ENCODE measurements at regions not wholly inside any gene's neighbourhood (a gene's known extent, or its start where the extent isn't known, plus 50 kb on each side); places are given as distances from the start of the nearest gene placed in this dataset.
A peak's percentile ranks its signal among the peaks of the same experiment; 100 is the strongest.

DNA sequence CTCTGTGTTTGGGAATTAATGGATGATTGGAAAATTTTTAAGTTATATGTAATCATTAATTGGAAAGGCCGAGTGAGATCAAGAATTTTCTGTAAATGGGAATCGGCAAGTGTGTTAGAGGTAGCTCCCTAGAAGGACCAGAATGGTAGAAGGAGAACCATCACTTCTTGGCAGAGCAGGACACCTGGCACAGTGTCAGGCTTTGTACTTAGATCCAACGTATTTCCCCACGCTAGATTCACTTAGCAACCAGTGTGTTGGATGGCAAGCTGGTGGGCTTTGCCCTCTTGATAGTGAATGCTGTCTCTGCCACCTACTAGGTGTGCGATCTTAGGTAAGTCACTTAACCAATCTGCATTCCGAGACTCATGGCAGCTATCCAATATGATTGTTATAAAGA is 107.8 kb upstream of the ZNF438 start:
- DNase-seq = no peak
- in situ Hi-C loops (cut with MboI; ENCODE audit: low pct_unique_long_range_greater_than_20kb, low sequenced_read_pairs) = no loop called here

DNA sequence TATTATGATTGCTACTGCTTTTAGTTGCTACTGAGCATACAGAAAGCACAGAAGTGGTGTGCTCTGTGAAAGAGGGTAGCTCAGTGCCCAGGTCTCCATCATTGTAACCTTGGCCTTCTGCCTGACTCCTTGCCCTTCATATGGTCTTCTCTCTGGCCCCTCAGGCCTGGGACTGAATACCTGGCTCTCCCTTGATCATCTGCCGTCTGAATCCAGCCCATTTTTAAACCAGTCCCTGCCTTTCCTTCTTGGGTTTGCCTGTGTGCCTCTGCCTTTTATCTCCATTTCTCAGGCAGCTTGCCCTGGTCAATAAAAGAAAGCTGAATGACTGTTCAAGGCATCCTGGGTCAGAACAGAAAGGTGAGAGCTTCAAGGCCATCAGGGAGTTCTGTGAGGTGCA is 109.1 kb upstream of the ZNF438 start:
- DNase-seq = no peak
- in situ Hi-C loops (cut with MboI; ENCODE audit: low pct_unique_long_range_greater_than_20kb, low sequenced_read_pairs) = no loop called here

DNA sequence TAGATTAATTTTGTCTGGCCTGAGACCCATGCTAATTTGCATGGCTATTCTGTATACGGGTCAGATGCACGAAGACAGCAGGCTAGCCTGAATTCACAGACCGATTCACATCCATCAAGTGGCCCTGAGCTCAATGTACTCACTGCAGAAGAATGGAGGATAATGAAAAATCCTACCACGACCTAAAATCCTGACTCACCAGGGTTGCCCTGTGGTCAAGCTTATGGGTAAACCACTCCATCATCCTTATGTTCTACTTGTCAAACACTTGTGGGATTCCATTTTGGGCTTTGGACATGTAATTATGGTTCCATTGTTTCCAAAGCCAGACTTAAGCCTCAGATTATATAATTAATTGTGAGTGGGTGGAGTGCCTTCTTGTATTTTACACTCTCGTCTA is 110.4 kb upstream of the ZNF438 start:
- DNase-seq = no peak
- in situ Hi-C loops (cut with MboI; ENCODE audit: low pct_unique_long_range_greater_than_20kb, low sequenced_read_pairs) = no loop called here

- no peak for DNase-seq
- in situ Hi-C loops (cut with MboI; ENCODE audit: low pct_unique_long_range_greater_than_20kb, low sequenced_read_pairs) = no loop called here
Observed at GRCh38 chr10:31143331-31143935, 111.8 kb upstream of the ZNF438 start.

- in situ Hi-C loops (cut with MboI; ENCODE audit: low pct_unique_long_range_greater_than_20kb, low sequenced_read_pairs) = no loop called here
- DNase-seq = no peak
Observed at GRCh38 chr10:31145986-31146385, 114.3 kb upstream of the ZNF438 start.

DNA sequence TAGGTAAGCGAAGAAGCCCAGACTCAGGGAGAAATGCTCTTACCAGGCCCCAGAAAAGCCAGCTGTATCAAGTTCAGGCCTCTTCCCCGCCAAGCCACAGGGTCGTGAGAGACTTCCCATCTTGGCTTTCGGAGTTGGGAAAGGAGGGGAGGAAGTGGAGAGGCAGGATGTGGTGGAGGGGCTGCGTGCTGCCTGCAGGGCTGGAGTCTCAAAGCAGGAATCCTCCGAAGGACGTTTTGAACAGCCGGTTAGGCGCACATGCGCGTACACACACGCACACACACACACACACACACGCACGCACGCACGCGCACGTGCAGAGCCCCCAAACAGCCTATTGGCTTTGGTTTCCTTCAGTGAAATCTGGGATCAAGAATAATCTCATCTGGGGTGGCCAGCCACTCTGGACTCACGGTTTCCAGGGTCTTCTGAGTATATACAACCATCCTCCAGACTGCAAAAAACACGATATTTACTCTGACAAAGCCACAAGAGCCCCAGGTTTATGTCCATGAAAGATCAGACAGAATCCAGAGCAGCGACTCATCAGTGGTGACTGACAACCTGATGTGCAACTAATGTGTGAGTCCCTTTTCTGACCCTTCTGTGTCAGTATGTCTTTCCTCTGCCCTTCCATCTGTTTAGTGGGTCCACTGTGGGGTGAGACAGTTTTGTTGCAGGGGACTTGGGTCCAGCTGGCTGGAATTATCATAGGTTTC is 115.0 kb upstream of the ZNF438 start:
- peak; percentile 92 for DNase-seq
- in situ Hi-C loops (cut with MboI; ENCODE audit: low pct_unique_long_range_greater_than_20kb, low sequenced_read_pairs) = no loop called here

- in situ Hi-C loops (cut with MboI; ENCODE audit: low pct_unique_long_range_greater_than_20kb, low sequenced_read_pairs) = no loop called here
- no peak for DNase-seq
Observed at GRCh38 chr10:31147210-31147608, 115.5 kb upstream of the ZNF438 start.

- no peak for DNase-seq
- in situ Hi-C loops (cut with MboI; ENCODE audit: low pct_unique_long_range_greater_than_20kb, low sequenced_read_pairs) = no loop called here
Observed at GRCh38 chr10:31148951-31149350, 117.3 kb upstream of the ZNF438 start.

GRCh38 chr10:31149835-31150512 is 118.3 kb upstream of the ZNF438 start:
- peak; percentile 76 for DNase-seq
- in situ Hi-C loops (cut with MboI; ENCODE audit: low pct_unique_long_range_greater_than_20kb, low sequenced_read_pairs) = no loop called here

DNA sequence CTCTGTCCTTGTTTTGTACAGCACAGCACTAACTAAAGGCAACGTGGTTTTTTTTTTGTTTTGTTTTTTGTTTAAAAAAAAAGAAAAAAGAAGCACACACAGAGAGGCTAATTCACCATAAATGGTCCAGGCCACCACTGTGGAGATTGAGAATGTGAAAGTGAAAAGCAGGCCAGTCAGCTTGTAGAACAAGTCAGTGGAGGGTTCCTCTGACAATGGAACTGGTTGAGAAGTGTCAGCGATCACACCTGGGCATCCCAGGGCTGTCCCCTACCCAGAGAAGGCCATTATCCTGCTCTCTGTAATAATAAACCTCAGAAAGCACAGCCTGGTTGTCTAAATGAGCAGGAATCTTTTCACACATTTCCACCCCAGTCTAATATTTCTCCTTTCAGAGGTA is 119.6 kb upstream of the ZNF438 start:
- no peak for DNase-seq
- in situ Hi-C loops (cut with MboI; ENCODE audit: low pct_unique_long_range_greater_than_20kb, low sequenced_read_pairs) = no loop called here

- in situ Hi-C loops (cut with MboI; ENCODE audit: low pct_unique_long_range_greater_than_20kb, low sequenced_read_pairs) = no loop called here
- no peak for DNase-seq
Observed at GRCh38 chr10:31152421-31153135, 120.9 kb upstream of the ZNF438 start.

- in situ Hi-C loops (cut with MboI; ENCODE audit: low pct_unique_long_range_greater_than_20kb, low sequenced_read_pairs) = no loop called here
- no peak for DNase-seq
Observed at GRCh38 chr10:31153161-31153560, 121.5 kb upstream of the ZNF438 start.

- in situ Hi-C loops (cut with MboI; ENCODE audit: low pct_unique_long_range_greater_than_20kb, low sequenced_read_pairs) = no loop called here
Observed at GRCh38 chr10:31153692-31154091, 122.0 kb upstream of the ZNF438 start.

DNA sequence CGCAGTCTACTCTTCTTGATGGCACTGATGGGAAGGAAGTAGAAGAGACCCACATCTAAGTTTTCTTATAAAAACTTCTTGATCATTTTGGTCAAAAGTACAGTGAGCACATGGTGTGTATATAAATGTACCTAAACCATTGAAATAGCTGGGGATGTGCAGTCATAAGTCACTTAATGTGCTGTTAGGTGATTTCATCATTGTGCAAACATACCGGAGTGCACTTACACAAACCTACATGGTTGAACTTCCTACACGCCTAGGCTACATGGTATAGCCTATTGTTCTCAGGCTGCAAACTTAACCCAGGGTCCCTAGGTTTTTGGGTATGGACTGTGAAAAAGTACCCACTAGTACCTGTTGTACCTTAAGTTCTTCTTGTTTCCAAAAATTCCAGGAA is 123.3 kb upstream of the ZNF438 start:
- no peak for DNase-seq
- in situ Hi-C loops (cut with MboI; ENCODE audit: low pct_unique_long_range_greater_than_20kb, low sequenced_read_pairs) = no loop called here

More at GRCh38 chr10:31153692-31154091, 122.0 kb upstream of the ZNF438 start:
- DNase-seq = no peak

DNA sequence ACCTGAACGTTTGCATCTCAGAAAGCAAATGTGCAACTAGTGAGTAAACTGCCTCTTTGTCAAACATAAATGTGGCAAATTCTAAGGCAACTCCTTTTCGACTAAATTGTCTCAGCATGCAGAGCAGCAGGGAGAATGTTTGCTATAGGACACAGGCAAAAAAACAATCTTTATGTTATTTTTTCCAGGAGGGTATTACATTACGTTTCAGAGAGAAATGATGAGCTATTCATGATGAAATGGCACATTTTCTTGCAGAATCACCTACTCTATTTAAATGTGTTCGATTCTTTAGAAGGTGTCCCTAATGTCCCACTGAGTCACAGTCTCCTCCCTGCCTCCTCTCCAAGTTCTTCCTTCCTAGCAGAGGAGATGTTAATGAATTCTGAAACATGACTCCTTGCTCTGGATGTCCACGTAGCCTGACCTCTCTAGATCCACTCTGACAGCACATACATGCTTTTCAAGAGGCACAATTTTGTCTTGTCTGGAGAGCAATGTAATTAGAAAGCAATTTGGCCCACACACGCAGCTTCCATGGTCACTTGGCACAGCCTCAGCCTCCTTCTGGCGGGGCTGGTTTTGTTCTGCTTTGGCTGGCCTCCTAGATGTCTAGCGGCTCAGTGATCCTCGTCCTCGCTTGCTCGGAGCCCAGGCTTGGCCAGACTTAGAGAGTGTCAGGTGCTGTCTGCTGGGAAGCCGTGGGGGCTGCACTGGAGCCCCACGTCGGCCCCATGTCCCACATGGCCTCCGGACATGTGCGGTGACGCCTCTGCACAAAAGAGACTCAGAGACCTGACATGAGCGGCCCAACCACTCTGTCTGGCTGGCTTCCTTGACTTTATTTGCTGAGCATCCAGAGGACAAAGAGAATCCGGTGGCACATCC is 125.7 kb upstream of the ZNF438 start:
- DNase-seq = no peak

GRCh38 chr10:31158011-31158658 is 126.5 kb upstream of the ZNF438 start:
- in situ Hi-C loops (cut with MboI; ENCODE audit: low pct_unique_long_range_greater_than_20kb, low sequenced_read_pairs) = no loop called here
- DNase-seq = no peak

More for the DNA sequence above, 125.7 kb upstream of the ZNF438 start:
- in situ Hi-C loops (cut with MboI; ENCODE audit: low pct_unique_long_range_greater_than_20kb, low sequenced_read_pairs) = no loop called here

- no peak for DNase-seq
- in situ Hi-C loops (cut with MboI; ENCODE audit: low pct_unique_long_range_greater_than_20kb, low sequenced_read_pairs) = no loop called here
Observed at GRCh38 chr10:31166606-31167005, 134.9 kb upstream of the ZNF438 start.

GRCh38 chr10:31170636-31171035 is 139.0 kb upstream of the ZNF438 start:
- in situ Hi-C loops (cut with MboI; ENCODE audit: low pct_unique_long_range_greater_than_20kb, low sequenced_read_pairs) = no loop called here
- DNase-seq = peak; percentile 60
